Upper lobe of left lung (tissue), 6 donors: ENCODE measurements at regions not wholly inside any gene's neighbourhood (a gene's known extent, or its start where the extent isn't known, plus 50 kb on each side); places are given as distances from the start of the nearest gene placed in this dataset.

ENCODE experiments used
- ATAC-seq, 2 donors: fragments of 200-7000 bp; cut with Tn5 transposase; one replicate each; pipeline ENCODE4 v1.9.1; 2022; ENCODE audit warnings: mild to moderate bottlenecking in 2 of 2, moderate library complexity in 2 of 2; ENCODE audit not compliant: low FRiP score in 2 of 2
- DNase-seq, 2 donors: peaks; one replicate each; pipeline ENCODE4 v3.0.0-alpha.2; 2019 to 2020
- H3K27ac ChIP-seq, 4 donors: fragments of 200-600 bp; sonication (generic); one replicate each; pipeline ENCODE4 v1.5.1; 2016 to 2019
- H3K27me3 ChIP-seq, 4 donors: fragments of 200-600 bp; sonication (generic); one replicate each; pipeline ENCODE4 v1.5.1; 2017 to 2019
- H3K36me3 ChIP-seq, 4 donors: fragments of 200-600 bp; sonication (generic); one replicate each; pipeline ENCODE4 v1.5.1; 2016 to 2019
- H3K4me1 ChIP-seq, 4 donors: fragments of 200-600 bp; sonication (generic); one replicate each; pipeline ENCODE4 v1.5.1; 2018 to 2019
- H3K4me3 ChIP-seq, 4 donors: fragments of 200-600 bp; sonication (generic); one replicate each; pipeline ENCODE4 v1.5.1; 2017 to 2019; ENCODE audit warnings: mild to moderate bottlenecking in 2 of 4, moderate library complexity in 1 of 4
- H3K9me3 ChIP-seq, 4 donors: fragments of 200-600 bp; sonication (generic); one replicate each; pipeline ENCODE4 v1.5.1; 2018 to 2019
- CTCF ChIP-seq, 6 experiments: fragments of 450-650 bp in 4 of 6; fragments of 200-600 bp in 2 of 6; sonication (generic) in 2 of 6; IDR thresholded peaks; one replicate each; pipeline ENCODE4 v1.5.1; 2016 to 2019; ENCODE audit warnings: antibody characterized with exemption in 6 of 6
- EP300 ChIP-seq, 4 donors: sonication (generic); formaldehyde crosslinking; IDR thresholded peaks; one replicate each; pipeline ENCODE4 v1.5.1; 2017; ENCODE audit warnings: antibody characterized with exemption in 4 of 4, control low read depth in 2 of 4
- POLR2A ChIP-seq, 4 donors: fragments of 450-650 bp; IDR thresholded peaks; one replicate each; pipeline ENCODE4 v1.5.1; 2016 to 2017; ENCODE audit warnings: antibody characterized with exemption in 4 of 4, mild to moderate bottlenecking in 2 of 4
- POLR2AphosphoS5 ChIP-seq, 2 donors: sonication (generic); formaldehyde crosslinking; IDR thresholded peaks; one replicate each; pipeline ENCODE4 v1.5.1; 2017; ENCODE audit warnings: antibody characterized with exemption in 2 of 2
- WGBS, 2 donors: methylation state at CpG; one replicate each; pipeline ENCODE4 v1.1.5; 2017 to 2018; 5-methylcytosine and 5-hydroxymethylcytosine counted together
- donor health status: DM: no; HTN: no; CAD: no; lungs with moderate emphysema.
- donor health status: DM: no; HTN: yes; CAD: no; lungs with severe emphysema.

DNA sequence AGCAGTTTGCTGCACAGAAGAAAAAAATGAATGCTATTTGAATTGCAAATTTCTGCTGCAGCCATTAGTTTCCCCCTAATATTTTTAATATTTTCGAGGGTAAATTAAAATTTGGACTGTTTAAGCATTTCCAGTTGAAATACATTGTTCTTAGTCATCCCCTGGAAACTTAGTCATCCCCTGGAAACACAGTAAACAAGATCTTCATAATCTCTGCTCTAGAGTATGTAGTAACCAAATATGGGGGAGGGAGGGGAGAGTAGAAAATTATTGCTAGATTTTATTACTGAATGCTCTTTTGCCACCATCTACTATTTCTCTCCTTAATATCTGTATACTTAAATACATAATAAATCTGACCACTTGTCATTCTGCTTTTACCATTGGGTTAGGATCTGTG, 1053.3 kb downstream of the SORCS1 start:
- 49 to 61% methylated on average over 1 of the region's 1 CpG for WGBS, 2 donors
- Histone ChIP-seq H3K9me3 (no peaks in the 10 kb centered on the region), H3K27me3 (no peaks in the 10 kb centered on the region), H3K4me3 (no peak overlapping the region), H3K4me1 (no peaks in the 10 kb centered on the region), H3K27ac (no peak overlapping the region), H3K36me3 (no peaks in the 10 kb centered on the region)
- TF ChIP-seq POLR2A (IDR thresholded peaks at IDR 0.05) = no peak
- no peak for ATAC-seq
- DNase-seq = no peak

DNA sequence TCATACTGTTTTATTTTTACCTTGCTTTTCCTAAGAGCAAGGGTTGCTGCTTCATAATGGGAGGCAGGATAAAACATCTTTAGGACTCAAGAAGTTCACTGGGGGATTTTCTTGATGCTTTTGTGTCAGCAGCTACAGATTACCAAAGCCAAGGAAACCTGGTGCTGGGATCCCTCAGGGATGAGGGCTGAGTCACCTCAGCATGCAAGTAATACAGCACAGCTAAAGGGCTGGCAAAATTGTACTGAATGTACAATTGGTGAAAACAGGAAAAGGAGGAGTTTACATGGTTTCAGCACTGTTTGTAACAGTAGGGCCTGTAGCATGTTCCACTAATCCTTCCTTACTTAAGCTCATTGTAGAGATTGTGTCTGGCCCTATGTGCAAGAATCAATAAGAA, 1056.8 kb downstream of the SORCS1 start:
- no peak overlapping the region for H3K4me3 ChIP-seq
- no peak for DNase-seq
- H3K27ac ChIP-seq = no peak overlapping the region
- H3K36me3 ChIP-seq = no peaks in the 10 kb centered on the region
- no peaks in the 10 kb centered on the region for H3K27me3 ChIP-seq
- H3K4me1 ChIP-seq = no peaks in the 10 kb centered on the region
- H3K9me3 ChIP-seq = no peaks in the 10 kb centered on the region
- TF ChIP-seq POLR2AphosphoS5 (IDR thresholded peaks at IDR 0.05) (no peak), CTCF (IDR thresholded peaks at IDR 0.05) (no peak), POLR2A (IDR thresholded peaks at IDR 0.05) (no peak), EP300 (IDR thresholded peaks at IDR 0.05) (no peak)
- no peak for ATAC-seq

GRCh38 chr10:106106114-106106513, 1058.4 kb downstream of the SORCS1 start:
- H3K27me3 ChIP-seq = no peaks in the 10 kb centered on the region

DNA sequence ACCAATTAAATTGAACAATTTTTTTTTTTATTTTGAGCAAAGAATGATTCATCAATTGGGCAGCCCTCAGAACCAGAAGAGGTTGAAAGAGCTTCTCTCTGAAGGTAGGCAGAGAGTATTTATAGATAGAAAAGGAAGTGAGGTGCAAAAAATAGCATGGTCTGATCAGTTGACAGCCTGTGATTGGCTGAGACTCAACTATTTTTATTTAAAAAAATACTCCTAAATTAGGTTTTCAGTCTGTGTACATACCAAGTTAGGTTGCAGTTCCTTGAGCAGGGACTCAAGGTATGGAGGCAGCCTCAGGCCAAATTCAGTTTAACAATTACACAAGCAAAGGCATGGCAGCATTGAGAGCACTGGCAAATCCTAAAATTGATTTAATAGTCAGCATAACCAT, 1074.7 kb downstream of the SORCS1 start:
- no peaks in the 10 kb centered on the region for H3K9me3 ChIP-seq
- no peak overlapping the region for H3K27ac ChIP-seq
- no peaks in the 10 kb centered on the region for H3K4me1 ChIP-seq
- TF ChIP-seq POLR2A (IDR thresholded peaks at IDR 0.05) = no peak
- no peak for TF ChIP-seq POLR2AphosphoS5 (IDR thresholded peaks at IDR 0.05)
- no peak for TF ChIP-seq CTCF (IDR thresholded peaks at IDR 0.05)
- H3K27me3 ChIP-seq = no peaks in the 10 kb centered on the region
- no peak for DNase-seq
- no peak for ATAC-seq
- H3K36me3 ChIP-seq = no peaks in the 10 kb centered on the region
- H3K4me3 ChIP-seq = no peak overlapping the region

More at GRCh38 chr10:106106114-106106513, 1058.4 kb downstream of the SORCS1 start:
- Histone ChIP-seq H3K4me1 (no peaks in the 10 kb centered on the region), H3K27ac (no peak overlapping the region), H3K36me3 (no peaks in the 10 kb centered on the region), H3K4me3 (no peak overlapping the region), H3K9me3 (no peaks in the 10 kb centered on the region)
- DNase-seq (no peak), ATAC-seq (no peak)
- TF ChIP-seq POLR2AphosphoS5 (IDR thresholded peaks at IDR 0.05) (no peak), EP300 (IDR thresholded peaks at IDR 0.05) (no peak), CTCF (IDR thresholded peaks at IDR 0.05) (no peak), POLR2A (IDR thresholded peaks at IDR 0.05) (no peak)
- WGBS, 2 donors = 87 to 98% methylated on average over 2 of the region's 2 CpGs

GRCh38 chr10:106086391-106086790, 1078.1 kb downstream of the SORCS1 start:
- H3K27me3 ChIP-seq = no peaks in the 10 kb centered on the region
- ATAC-seq (no peak), DNase-seq (no peak)
- H3K27ac ChIP-seq = no peak overlapping the region
- WGBS, 2 donors = 95% methylated on average over 1 of the region's 1 CpG
- TF ChIP-seq CTCF (IDR thresholded peaks at IDR 0.05) = no peak
- no peak for TF ChIP-seq POLR2A (IDR thresholded peaks at IDR 0.05)
- no peak for TF ChIP-seq EP300 (IDR thresholded peaks at IDR 0.05)
- TF ChIP-seq POLR2AphosphoS5 (IDR thresholded peaks at IDR 0.05) = no peak
- no peaks in the 10 kb centered on the region for H3K4me1 ChIP-seq
- H3K4me3 ChIP-seq = no peak overlapping the region
- H3K36me3 ChIP-seq = no peaks in the 10 kb centered on the region
- no peaks in the 10 kb centered on the region for H3K9me3 ChIP-seq
